22Rv1 (cell line): ENCODE measurements at regions not wholly inside any gene's neighbourhood (a gene's known extent, or its start where the extent isn't known, plus 50 kb on each side); places are given as distances from the start of the nearest gene placed in this dataset.

Experiments used
- ZFX ChIP-seq: fragments of 450-650 bp; IDR thresholded peaks from 2 replicates; pipeline ENCODE4 v1.6.1; 2017; ENCODE audit warnings: antibody characterized with exemption, borderline replicate concordance
- TF ChIP-seq, protein P1 (sequence below): fragments of 450-650 bp; IDR thresholded peaks from 2 replicates; pipeline ENCODE4 v1.5.1; 2017; ENCODE audit warnings: mild to moderate bottlenecking

GRCh38 chr2:117523267-117523666, 291.2 kb upstream of the DDX18 start:
- TF ChIP-seq, protein P1, sequence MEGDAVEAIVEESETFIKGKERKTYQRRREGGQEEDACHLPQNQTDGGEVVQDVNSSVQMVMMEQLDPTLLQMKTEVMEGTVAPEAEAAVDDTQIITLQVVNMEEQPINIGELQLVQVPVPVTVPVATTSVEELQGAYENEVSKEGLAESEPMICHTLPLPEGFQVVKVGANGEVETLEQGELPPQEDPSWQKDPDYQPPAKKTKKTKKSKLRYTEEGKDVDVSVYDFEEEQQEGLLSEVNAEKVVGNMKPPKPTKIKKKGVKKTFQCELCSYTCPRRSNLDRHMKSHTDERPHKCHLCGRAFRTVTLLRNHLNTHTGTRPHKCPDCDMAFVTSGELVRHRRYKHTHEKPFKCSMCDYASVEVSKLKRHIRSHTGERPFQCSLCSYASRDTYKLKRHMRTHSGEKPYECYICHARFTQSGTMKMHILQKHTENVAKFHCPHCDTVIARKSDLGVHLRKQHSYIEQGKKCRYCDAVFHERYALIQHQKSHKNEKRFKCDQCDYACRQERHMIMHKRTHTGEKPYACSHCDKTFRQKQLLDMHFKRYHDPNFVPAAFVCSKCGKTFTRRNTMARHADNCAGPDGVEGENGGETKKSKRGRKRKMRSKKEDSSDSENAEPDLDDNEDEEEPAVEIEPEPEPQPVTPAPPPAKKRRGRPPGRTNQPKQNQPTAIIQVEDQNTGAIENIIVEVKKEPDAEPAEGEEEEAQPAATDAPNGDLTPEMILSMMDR, result no peak
- no peak for TF ChIP-seq ZFX
